Prostate gland (tissue), 2 donors: ENCODE measurements at regions not wholly inside any gene's neighbourhood (a gene's known extent, or its start where the extent isn't known, plus 50 kb on each side); places are given as distances from the start of the nearest gene placed in this dataset.
A peak's percentile ranks its signal among the peaks of the same experiment; 100 is the strongest.

Source experiments
- POLR2A ChIP-seq: fragments of 450-650 bp; IDR thresholded peaks from one replicate; pipeline ENCODE4 v1.6.1; 2016; ENCODE audit warnings: antibody characterized with exemption, mild to moderate bottlenecking
- POLR2AphosphoS5 ChIP-seq: sonication (generic); formaldehyde crosslinking; IDR thresholded peaks from one replicate; pipeline ENCODE4 v1.6.1; 2017; ENCODE audit warnings: antibody characterized with exemption
- TF ChIP-seq, protein P1 (sequence below), 4 experiments: fragments of 200-600 bp in 2 of 4; fragments of 450-650 bp in 2 of 4; sonication (generic) in 2 of 4; IDR thresholded peaks; 1 replicate in 3 of 4; 2 replicates in 1 of 4; pipeline ENCODE4 v1.5.1; 2016 to 2019; ENCODE audit warnings: antibody characterized with exemption in 4 of 4, mild to moderate bottlenecking in 2 of 4, moderate library complexity in 2 of 4

DNA sequence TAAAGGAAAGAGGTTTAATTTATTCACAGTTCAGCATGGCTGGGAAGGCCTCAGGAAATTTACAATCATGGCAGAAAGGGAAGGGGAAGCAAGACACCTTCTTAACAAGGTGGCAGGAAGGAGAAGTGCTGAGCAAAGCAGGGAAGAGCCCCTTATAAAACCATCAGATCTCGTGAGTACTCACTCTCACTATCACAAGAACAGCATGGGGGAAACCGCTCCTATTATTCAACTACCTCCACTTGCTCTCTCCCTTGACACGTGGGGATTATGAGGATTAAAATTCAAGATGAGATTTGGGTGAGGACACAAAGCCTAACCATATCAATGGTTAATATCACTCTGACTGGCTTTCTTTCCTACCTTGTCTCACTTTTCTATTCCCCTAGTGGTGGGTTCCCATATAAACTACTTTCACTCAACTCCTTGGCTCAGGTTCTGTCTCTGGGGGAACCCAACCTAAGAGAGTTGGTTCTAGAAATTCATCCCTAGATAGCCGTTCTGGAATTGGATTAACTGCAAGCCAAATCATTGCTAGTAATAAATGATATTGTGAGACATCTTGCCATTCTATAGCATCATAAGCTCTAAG is 749.8 kb upstream of the GRAMD2B start:
- TF ChIP-seq POLR2A, result no peak
- TF ChIP-seq POLR2AphosphoS5, result no peak
- TF ChIP-seq, protein P1, sequence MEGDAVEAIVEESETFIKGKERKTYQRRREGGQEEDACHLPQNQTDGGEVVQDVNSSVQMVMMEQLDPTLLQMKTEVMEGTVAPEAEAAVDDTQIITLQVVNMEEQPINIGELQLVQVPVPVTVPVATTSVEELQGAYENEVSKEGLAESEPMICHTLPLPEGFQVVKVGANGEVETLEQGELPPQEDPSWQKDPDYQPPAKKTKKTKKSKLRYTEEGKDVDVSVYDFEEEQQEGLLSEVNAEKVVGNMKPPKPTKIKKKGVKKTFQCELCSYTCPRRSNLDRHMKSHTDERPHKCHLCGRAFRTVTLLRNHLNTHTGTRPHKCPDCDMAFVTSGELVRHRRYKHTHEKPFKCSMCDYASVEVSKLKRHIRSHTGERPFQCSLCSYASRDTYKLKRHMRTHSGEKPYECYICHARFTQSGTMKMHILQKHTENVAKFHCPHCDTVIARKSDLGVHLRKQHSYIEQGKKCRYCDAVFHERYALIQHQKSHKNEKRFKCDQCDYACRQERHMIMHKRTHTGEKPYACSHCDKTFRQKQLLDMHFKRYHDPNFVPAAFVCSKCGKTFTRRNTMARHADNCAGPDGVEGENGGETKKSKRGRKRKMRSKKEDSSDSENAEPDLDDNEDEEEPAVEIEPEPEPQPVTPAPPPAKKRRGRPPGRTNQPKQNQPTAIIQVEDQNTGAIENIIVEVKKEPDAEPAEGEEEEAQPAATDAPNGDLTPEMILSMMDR (IDR thresholded peaks at IDR 0.05), result peak in 1 of 4 experiments; percentile 12
